ENCODE measurements at regions not wholly inside any gene's neighbourhood (a gene's known extent, or its start where the extent isn't known, plus 50 kb on each side); places are given as distances from the start of the nearest gene placed in this dataset.

- no peaks in the 10 kb centered on the region for H3K9me3 ChIP-seq
- intact Hi-C loops (cut with DNase I; ENCODE audit: low total_unique reads), result no loop called here
- no peak for TF ChIP-seq POLR2A (IDR thresholded peaks at IDR 0.05)
- TF ChIP-seq CTCF (IDR thresholded peaks at IDR 0.05), result no peak
- H3K27ac ChIP-seq, result no peak overlapping the region
- no peak overlapping the region for H3K4me3 ChIP-seq
- no peaks in the 10 kb centered on the region for H3K4me1 ChIP-seq
- no peak for DNase-seq
- no peaks in the 10 kb centered on the region for H3K27me3 ChIP-seq
- no peaks in the 10 kb centered on the region for H3K36me3 ChIP-seq
These were observed 285.0 kb upstream of the SLC10A2 start for GRCh38 chr13:103351035-103351828.

DNA sequence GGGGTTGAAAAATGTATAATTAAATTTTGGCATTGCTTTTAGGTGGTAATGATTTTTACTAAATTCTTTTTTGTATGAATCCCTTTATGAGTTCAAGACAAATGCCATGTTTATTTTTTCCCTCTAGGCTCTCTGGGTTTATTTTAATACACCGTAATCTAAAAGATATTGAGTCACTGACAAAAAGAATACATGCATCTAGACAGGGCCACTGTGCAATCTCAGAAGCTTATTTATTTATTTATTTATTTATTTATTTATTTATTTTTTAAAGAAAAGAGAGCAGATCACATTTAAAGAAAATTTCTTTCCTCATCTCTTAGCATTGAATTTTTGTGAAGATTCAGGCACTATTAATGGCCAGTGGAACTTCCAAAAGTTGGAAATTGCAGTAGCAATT lies 283.9 kb upstream of the SLC10A2 start:
- Histone ChIP-seq H3K27ac (no peak overlapping the region), H3K27me3 (no peaks in the 10 kb centered on the region), H3K9me3 (no peaks in the 10 kb centered on the region), H3K4me1 (no peaks in the 10 kb centered on the region), H3K4me3 (no peak overlapping the region), H3K36me3 (no peaks in the 10 kb centered on the region)
- TF ChIP-seq CTCF (IDR thresholded peaks at IDR 0.05), result no peak
- intact Hi-C loops (cut with DNase I; ENCODE audit: low total_unique reads), result no loop called here
- DNase-seq, result no peak

DNA sequence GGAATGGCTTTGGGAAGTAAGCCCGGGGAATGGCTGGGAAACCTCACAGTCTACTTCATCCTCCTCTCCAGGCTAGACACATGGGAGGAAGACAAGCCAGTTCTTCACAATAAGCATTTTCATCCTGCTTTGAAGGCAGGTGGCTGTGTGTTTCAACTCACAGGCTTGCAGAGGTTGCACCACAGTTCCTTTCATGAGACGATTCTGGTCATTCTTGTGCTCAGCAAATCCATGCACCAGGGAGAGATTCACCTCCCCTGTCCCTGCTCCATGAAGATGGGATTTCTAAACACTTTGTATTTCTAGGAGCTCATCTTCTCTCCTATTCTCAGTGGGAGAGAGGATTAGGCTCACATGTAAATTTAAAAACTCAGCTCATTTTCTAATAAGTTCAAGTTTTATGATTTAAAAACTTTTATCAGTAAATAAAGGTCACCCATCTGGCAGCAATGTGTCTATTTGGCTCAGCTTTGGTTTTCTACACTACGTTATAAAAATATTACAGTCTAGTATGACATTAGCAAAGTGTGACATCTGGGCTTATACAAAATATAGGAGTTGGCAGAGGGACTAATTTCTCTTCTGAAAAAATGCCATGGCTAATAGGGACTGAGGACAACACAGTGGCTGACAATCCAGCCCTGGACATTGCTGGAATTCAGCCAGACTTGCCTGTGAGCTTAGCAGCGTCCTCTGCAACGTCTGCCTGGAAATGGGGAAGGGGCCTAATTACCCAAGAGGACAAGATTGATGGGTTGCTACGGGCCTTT lies 283.2 kb upstream of the SLC10A2 start:
- Histone ChIP-seq H3K9me3 (no peaks in the 10 kb centered on the region), H3K4me1 (no peaks in the 10 kb centered on the region), H3K36me3 (no peaks in the 10 kb centered on the region), H3K4me3 (no peak overlapping the region), H3K27ac (no peak overlapping the region), H3K27me3 (no peaks in the 10 kb centered on the region)
- no peak for DNase-seq
- TF ChIP-seq POLR2A (IDR thresholded peaks at IDR 0.05) (no peak), CTCF (IDR thresholded peaks at IDR 0.05) (no peak)
- intact Hi-C loops (cut with DNase I; ENCODE audit: low total_unique reads), result no loop called here

GRCh38 chr13:103335241-103335640 lies 269.0 kb upstream of the SLC10A2 start:
- TF ChIP-seq POLR2A (IDR thresholded peaks at IDR 0.05) (no peak), CTCF (IDR thresholded peaks at IDR 0.05) (no peak)
- no peaks in the 10 kb centered on the region for H3K4me1 ChIP-seq
- H3K9me3 ChIP-seq, result no peaks in the 10 kb centered on the region
- no peaks in the 10 kb centered on the region for H3K36me3 ChIP-seq
- H3K27ac ChIP-seq, result no peak overlapping the region
- no peak overlapping the region for H3K4me3 ChIP-seq
- DNase-seq, result no peak
- H3K27me3 ChIP-seq, result no peaks in the 10 kb centered on the region
- intact Hi-C loops (cut with DNase I; ENCODE audit: low total_unique reads), result no loop called here

- no peak for DNase-seq
- no peak for TF ChIP-seq POLR2A (IDR thresholded peaks at IDR 0.05)
- no peak for TF ChIP-seq CTCF (IDR thresholded peaks at IDR 0.05)
- no peaks in the 10 kb centered on the region for H3K4me1 ChIP-seq
- H3K27ac ChIP-seq, result no peak overlapping the region
- H3K4me3 ChIP-seq, result no peak overlapping the region
- H3K27me3 ChIP-seq, result no peaks in the 10 kb centered on the region
- intact Hi-C loops (cut with DNase I; ENCODE audit: low total_unique reads), result no loop called here
- H3K36me3 ChIP-seq, result no peaks in the 10 kb centered on the region
- no peaks in the 10 kb centered on the region for H3K9me3 ChIP-seq
These were observed 265.7 kb upstream of the SLC10A2 start for GRCh38 chr13:103331924-103332323.
